Renal pelvis (tissue), 1 donor: ENCODE measurements at regions not wholly inside any gene's neighbourhood (a gene's known extent, or its start where the extent isn't known, plus 50 kb on each side); places are given as distances from the start of the nearest gene placed in this dataset.
A peak's percentile ranks its signal among the peaks of the same experiment; 100 is the strongest.

Experiments
- DNase-seq: peaks from one replicate; pipeline ENCODE4 v3.0.0-alpha.2; 2013

GRCh38 chr3:23664459-23664858 is 141.3 kb upstream of the UBE2E1 start:
- DNase-seq = no peak

DNA sequence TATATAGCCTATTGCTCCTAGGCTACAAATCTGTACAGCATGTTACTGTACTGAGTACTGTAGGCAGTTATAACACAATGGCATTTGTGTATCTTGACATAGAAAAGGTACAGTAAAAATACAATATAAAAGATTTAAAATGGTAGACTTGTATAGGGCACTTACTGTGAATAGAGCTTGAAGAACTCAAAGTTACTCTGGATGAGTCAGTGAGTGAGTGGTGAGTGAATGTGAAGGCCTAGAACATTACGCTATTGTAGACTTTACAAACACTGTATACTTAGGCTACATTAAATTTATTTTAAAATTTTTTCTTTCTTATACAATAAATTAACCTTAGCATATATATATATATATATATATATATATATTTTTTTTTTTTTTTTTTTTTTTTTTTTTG is 140.0 kb upstream of the UBE2E1 start:
- DNase-seq = no peak

- DNase-seq = no peak
Measured at GRCh38 chr3:23666818-23667217, 138.9 kb upstream of the UBE2E1 start.

DNA sequence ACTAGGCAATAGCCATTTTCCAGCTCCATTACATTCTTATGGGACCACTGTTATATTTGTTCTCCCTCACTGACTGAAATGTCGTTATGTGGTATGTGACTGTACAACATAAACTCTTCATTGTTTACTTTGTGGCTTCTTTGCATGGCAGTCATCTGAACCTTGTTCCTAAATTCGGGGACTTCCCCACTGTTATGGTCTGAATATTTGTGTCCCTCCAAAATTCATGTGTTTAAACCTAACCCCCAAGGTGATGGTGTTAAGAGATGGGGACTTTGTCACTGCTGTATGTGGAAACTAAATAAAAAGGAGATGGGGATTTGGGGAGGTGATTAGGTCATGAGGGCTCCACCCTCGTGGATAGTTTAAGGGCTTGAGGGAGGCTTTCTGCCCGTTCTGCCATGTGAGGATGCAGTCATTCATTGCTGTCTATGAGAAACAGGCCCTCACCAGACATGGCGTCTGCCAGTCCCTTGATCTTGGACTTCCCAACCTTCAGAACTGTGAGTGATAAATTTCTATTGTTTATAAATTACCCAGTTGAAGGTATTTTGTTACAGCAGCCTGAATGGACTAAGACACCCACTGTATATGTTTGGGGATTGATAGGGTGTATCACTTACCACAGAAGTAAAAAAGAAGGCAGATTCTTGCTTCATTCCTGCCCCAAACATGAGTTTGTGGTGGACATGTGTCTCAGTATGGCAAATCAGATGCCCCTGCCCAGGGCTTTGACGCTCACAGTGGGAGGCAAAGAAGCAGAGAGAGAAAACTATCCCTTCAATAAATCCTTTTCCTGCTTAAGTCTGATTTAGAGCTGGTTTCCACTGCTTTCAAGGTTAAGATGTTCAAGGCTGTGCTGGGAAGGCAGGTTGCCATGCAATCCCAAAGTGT is 138.0 kb upstream of the UBE2E1 start:
- DNase-seq = no peak

- no peak for DNase-seq
Measured at GRCh38 chr3:23668430-23668904, 137.3 kb upstream of the UBE2E1 start.

GRCh38 chr3:23669541-23670255 is 136.1 kb upstream of the UBE2E1 start:
- no peak for DNase-seq

DNA sequence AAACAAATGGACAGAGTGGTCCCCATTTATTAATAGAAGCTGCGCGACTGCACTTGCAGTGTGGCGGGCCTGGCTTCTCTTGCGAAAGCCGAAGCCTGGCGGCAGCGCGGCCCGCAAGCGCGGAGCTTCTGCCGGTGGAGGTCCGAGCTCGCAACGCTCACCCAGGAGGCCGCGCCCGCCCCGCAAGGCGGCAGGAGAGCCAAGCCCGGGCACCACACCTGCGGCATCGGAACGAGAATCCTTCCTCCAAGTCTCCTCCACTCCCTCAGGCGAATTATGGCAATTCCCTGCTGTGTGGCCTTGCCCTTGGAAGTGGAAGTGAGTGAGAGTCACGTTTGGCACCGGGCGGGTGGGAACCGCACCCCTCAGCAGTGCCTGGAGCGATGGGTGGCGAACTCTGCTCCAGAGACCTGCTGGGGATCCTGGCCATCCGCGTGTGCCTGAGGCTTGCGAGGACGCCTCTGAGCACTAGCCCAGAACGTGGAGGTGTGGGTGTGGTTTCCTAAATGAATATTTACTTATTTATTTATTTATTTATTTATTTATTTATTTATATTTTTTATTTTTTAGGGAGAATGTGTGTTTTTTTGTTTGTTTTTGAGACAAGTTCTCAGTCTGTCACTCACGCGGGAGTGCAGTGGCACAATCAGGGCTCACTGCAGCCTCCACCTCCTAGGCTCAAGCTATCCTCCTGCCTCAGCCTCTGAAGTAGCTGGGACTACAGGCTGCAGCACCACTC is 133.7 kb upstream of the UBE2E1 start:
- peak; percentile 22 for DNase-seq

DNA sequence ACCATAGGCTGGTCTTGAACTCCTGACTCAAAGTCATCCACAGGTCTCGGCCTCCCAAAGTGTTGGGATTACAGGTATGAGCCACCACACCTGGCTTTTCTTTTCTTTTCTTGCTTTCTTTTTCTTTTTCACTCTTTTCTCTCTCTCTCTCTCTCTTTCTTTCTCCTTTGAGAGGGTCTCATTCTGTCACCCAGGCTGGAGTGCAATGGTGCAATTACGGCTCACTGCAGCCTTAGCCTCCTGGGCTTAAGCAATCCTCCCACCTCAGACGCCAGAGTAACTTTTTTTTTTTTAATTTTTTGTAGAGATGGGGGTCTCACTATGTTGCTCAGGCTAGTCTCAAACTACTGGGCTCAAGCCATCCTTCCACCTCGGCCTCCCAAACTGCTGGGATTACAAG is 133.1 kb upstream of the UBE2E1 start:
- DNase-seq = no peak

DNA sequence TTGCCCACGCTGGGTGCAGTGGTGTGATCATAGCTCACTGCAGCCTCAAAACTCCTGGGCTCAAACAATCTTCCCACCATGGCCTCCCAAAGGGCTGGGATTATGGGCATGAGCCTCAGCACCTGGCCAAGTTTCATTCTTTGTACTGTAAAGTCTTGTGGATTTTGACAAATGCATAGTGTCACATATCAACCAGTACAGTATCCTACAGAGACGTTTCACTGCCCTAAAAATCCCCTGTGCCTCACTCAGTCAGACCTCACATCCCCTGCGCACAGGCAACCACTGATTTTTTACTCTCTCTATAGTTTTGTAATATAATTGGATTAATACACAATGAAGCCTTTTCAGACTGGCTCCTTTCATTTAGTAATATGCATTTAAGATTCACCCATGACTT is 130.7 kb upstream of the UBE2E1 start:
- DNase-seq = no peak

DNA sequence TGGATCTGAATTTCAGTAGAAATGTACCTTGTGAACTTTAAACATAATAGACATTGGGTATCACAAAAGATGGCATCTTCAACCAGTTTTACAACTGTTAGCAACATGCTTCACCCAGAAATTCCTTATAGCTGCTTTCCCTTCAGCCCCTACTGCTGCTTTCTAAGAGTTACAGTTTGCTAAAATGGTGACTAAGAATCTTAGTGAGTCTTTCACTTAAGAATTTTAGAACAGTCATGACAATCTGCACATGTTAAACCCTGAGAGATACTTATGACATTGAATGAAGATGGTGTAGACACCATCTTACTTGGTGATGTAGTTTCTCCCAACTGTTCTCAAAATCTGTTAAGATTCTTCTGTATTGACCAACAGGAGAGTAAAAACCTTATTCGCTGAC is 129.7 kb upstream of the UBE2E1 start:
- DNase-seq = no peak

DNA sequence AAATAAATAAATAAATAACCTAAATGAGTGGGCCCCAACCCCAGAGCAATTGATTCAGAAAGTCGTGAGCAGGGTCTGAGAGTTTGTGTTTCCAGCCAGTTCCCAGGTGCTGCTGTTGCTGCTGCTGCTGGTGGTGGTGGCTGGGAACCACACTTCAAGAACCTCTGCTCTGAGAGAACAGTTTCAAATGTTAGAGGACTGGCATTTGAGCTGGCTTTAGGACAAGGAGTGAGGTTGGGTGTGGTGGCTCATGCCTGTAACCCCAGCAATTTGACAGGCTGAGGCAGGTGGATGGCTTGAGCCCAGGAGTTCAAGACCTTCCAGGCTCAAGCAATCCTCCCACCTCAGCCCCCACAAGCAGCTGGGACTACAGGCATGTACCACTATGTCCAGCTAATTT is 123.1 kb upstream of the UBE2E1 start:
- DNase-seq = no peak

DNA sequence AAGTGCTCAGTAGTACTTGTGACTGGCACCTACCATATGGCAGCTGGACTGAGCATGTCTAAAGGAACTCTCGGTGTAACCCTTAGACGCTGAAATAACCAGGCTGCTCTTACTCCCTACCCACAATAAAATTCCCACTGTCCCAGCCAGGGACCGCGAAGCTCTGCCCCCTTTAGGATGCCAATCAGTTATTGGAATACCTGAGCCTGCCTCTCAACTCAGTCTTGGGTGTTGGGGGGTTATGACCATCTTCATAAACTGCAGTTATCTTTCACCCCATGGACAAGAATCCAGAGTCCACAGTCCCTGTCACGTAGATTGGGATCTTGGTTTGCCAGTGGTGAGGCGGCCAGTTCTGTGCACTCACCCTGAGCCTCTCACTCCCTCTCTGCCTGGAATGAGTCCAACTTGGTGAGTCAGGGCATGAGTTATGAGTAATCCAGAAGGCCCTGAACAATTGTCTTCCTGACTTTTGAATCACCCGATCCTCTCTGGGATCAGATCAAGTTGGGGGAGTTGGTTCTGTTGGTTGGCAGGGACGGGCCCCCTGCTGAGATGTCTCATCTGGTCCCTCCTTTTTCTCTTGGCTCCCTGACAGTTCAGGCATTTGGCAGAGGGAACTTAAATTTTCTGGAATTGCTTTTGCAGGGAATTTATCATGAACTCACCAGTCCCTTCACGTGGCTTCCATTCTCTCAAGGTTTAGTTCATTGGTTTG is 120.1 kb upstream of the UBE2E1 start:
- peak; percentile 52 for DNase-seq

DNA sequence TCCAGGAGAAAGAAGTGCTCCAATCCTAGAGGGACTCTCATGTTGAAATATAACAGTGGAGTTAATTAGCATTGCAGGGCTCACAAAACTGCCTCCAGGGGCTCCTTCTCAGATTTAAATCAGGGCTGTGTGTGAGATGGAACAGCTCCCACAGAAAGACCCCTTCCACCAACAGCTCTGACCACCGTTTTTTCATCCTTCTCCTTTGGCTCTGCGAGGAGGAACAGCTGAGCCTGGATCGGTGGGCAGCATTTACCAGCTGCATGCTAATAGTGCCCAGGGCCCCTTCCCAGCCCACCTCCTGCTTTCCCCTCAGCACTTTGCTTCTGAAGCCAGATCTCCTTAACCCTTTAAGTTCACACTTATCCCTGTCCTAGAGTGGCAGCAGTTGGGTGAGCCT is 119.2 kb upstream of the UBE2E1 start:
- DNase-seq = no peak

- no peak for DNase-seq
Measured at GRCh38 chr3:23691357-23691895, 114.3 kb upstream of the UBE2E1 start.

- no peak for DNase-seq
Measured at GRCh38 chr3:23696842-23697241, 108.9 kb upstream of the UBE2E1 start.

GRCh38 chr3:23697416-23697815 is 108.3 kb upstream of the UBE2E1 start:
- DNase-seq = no peak

DNA sequence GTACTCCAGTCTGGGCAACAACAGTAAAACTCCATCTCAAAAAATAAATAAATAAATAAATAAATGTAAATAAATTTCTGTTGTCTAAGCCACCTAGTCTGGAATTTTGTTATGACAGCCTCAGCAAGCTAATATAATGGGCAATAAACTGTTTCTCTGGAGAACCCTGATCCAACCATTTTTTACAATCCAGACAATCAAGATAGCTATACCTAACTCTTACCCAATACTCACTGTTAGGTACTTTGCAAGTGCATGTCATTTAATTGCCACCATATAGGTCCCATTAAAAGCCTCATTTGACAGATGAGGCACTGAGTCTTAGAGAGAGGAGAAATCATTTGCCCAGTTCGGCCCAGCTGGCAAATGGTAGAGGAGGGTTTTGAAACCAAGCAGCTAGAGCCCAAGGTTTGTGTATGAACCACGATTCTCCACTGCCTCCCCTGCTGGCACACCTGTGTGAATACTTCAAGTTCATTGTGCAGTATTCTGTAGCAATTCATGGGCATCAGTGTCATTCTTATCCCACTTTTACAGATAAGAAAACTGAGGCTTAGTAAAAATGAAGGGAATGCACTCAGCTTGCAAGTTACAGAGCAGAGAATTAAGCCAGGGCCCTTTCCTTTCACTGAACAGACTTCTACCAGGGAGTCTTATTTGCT is 107.0 kb upstream of the UBE2E1 start:
- DNase-seq = no peak

GRCh38 chr3:23700616-23701015 is 105.1 kb upstream of the UBE2E1 start:
- DNase-seq = no peak

GRCh38 chr3:23701716-23702597 is 103.8 kb upstream of the UBE2E1 start:
- peak; percentile 62 for DNase-seq

DNA sequence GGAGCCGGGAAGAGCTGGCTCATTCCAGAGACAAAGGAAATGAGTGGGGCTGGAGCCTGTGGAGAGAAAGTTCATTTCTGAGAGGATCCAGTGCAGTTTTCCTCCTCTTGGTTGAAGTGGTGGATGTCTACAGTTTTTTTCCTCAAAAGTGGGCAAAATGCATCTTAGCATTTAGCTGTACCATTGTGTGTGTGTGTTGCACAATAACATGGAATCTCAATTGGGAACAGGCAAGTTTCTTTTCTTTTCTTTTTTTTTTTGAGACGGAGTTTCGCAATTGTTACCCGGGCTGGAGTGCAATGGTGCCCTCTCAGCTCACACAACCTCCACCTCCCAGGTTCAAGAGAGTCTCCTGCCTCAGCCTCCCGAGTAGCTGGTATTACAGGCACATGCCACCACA is 101.5 kb upstream of the UBE2E1 start:
- no peak for DNase-seq
